ENCODE measurements at regions not wholly inside any gene's neighbourhood (a gene's known extent, or its start where the extent isn't known, plus 50 kb on each side); places are given as distances from the start of the nearest gene placed in this dataset.

GRCh38 chr10:4477664-4478063 is 348.3 kb upstream of the AKR1E2 start:
- no peak overlapping the region for H2AFZ ChIP-seq (ENCODE audit: low read length)
- H3K27ac Mint-ChIP-seq, result no peak overlapping the region
- no CpG with 5 or more reads among the region's 4 CpGs for WGBS (ENCODE audit: extremely low coverage, insufficient read length, low lambda C conversion rate)
- no peak overlapping the region for H3K4ac ChIP-seq (ENCODE audit: low read depth, low read length)
- no peaks in the 10 kb centered on the region for H3K27me3 Mint-ChIP-seq (ENCODE audit: low read depth)
- no peak overlapping the region for H4K8ac ChIP-seq (replicated peaks; ENCODE audit: insufficient read length, low read depth, low read length)
- H3K4me1 ChIP-seq (ENCODE audit: insufficient read depth, low read length), result peaks cover 1% of the 10 kb centered on the region; the same call in 1 of the 2 replicates
- H3K9me3 Mint-ChIP-seq, result no peaks in the 10 kb centered on the region
- H3T11ph ChIP-seq (ENCODE audit: low read length), result no peak overlapping the region
- no peak overlapping the region for H2BK5ac ChIP-seq (ENCODE audit: insufficient read length, low read length)
- H2BK120ac ChIP-seq (ENCODE audit: low read depth, low read length, poor library complexity, severe bottlenecking), result no peak overlapping the region
- no peak overlapping the region for H2BK20ac ChIP-seq (ENCODE audit: low read depth, low read length, poor library complexity, severe bottlenecking)
- no peak overlapping the region for H3K4me2 ChIP-seq (ENCODE audit: insufficient read depth, insufficient read length, low read length)
- H3K4me1 Mint-ChIP-seq, result peaks cover 21 to 24% of the 10 kb centered on the region in 2 experiments
- no peaks in the 10 kb centered on the region for H3K79me1 ChIP-seq (ENCODE audit: insufficient read depth, low read depth, low read length, poor library complexity, severe bottlenecking)
- no peaks in the 10 kb centered on the region for H3K9me3 ChIP-seq (ENCODE audit: control insufficient read depth, low read depth, low read length)
- no peak for DNase-seq
- no peak for TF ChIP-seq CTCF (conservative IDR thresholded peaks at IDR 0.05)
- no peaks in the 10 kb centered on the region for H3K79me2 ChIP-seq (ENCODE audit: insufficient read depth, low read length)
- no peaks in the 10 kb centered on the region for H3K27me3 ChIP-seq (ENCODE audit: insufficient read depth, low read length)
- H3K36me3 Mint-ChIP-seq (ENCODE audit: insufficient read depth in 1 of 3, low read depth in 3 of 3), result no peaks in the 10 kb centered on the region; a peak in 1 of 7 replicates
- H3K4me3 Mint-ChIP-seq, result no peak overlapping the region
- no peaks in the 10 kb centered on the region for H3K23me2 ChIP-seq (ENCODE audit: insufficient read length, low read depth, low read length, poor library complexity, severe bottlenecking)
- H2BK15ac ChIP-seq (ENCODE audit: low read depth, low read length), result no peak overlapping the region
- H2AK5ac ChIP-seq (ENCODE audit: insufficient read length, low read length), result no peak overlapping the region
- H2BK12ac ChIP-seq (ENCODE audit: insufficient read length, low read depth, low read length), result no peak overlapping the region
- H4K5ac ChIP-seq (ENCODE audit: insufficient read length, low read depth, low read length), result no peak overlapping the region
- no peak overlapping the region for H3K18ac ChIP-seq (ENCODE audit: insufficient read length, low read depth, low read length)
- H3K27ac ChIP-seq (ENCODE audit: insufficient read length, low read depth, low read length), result no peak overlapping the region
- no peaks in the 10 kb centered on the region for H4K20me1 ChIP-seq (ENCODE audit: control insufficient read depth, insufficient read depth, insufficient read length)
- H3K14ac ChIP-seq (ENCODE audit: insufficient read depth, low read length), result no peak overlapping the region
- H3K9ac ChIP-seq (ENCODE audit: extremely low read depth, insufficient read length, low read length), result no peak overlapping the region
- H4K91ac ChIP-seq (ENCODE audit: insufficient read length, low read depth, low read length), result no peak overlapping the region
- no peak overlapping the region for H3K56ac ChIP-seq (ENCODE audit: insufficient read length, low read depth, low read length)
- H3K23ac ChIP-seq (ENCODE audit: insufficient read length, low read depth, low read length), result no peak overlapping the region
